IMR-90 (cell line): ENCODE measurements at regions not wholly inside any gene's neighbourhood (a gene's known extent, or its start where the extent isn't known, plus 50 kb on each side); places are given as distances from the start of the nearest gene placed in this dataset.

Experiments
- ATAC-seq: fragments of 200-7000 bp; cut with Tn5 transposase; 2 replicates; pipeline ENCODE4 v1.9.1; 2020; ENCODE audit warnings: low read depth, mild to moderate bottlenecking, moderate library complexity
- BruUV-seq: library from RNA; stranded (reverse); fragments of 400-500 nt; replicated peaks from 2 replicates; lab custom pipeline; 2021; lab: Mats Ljungman, UMichigan
- CTCF ChIA-PET: fragments of 300-600 bp; formaldehyde crosslinking; extraction: SDS; loops from one replicate; lab custom pipeline; 2021; ENCODE audit warnings: antibody characterized with exemption; lab: Yijun Ruan, JAX
- POLR2A ChIA-PET: fragments of 300-600 bp; sonication (Branson Sonifier 250); formaldehyde crosslinking; loops from one replicate; lab custom pipeline; 2022; ENCODE audit warnings: antibody characterized with exemption; ENCODE audit not compliant: unreplicated experiment; lab: Charles Lee
- DNase-seq: peaks from one replicate; pipeline ENCODE4 v3.0.0; 2013
- H2AFZ ChIP-seq: replicated peaks from 2 replicates; pipeline ENCODE3; 2013; ENCODE audit warnings: low read length, mild to moderate bottlenecking; ENCODE audit not compliant: poor library complexity
- H2AK5ac ChIP-seq: 2 replicates; pipeline ENCODE4 v1.6.1; 2013; ENCODE audit warnings: low read depth, low read length, inconsistent platforms
- H2AK9ac ChIP-seq: replicated peaks from 2 replicates; pipeline ENCODE3; 2013; ENCODE audit warnings: mild to moderate bottlenecking, low read depth, low read length, moderate library complexity; ENCODE audit not compliant: poor library complexity
- H2BK120ac ChIP-seq: 2 replicates; pipeline ENCODE4 v1.6.1; 2013; ENCODE audit warnings: low read depth, low read length, inconsistent platforms
- H2BK15ac ChIP-seq: 3 replicates; pipeline ENCODE4 v1.6.1; 2013; ENCODE audit warnings: low read depth, low read length, inconsistent platforms
- H2BK20ac ChIP-seq: 2 replicates; pipeline ENCODE4 v1.6.1; 2013; ENCODE audit warnings: low read depth, mild to moderate bottlenecking, inconsistent platforms, low read length, moderate library complexity
- H2BK5ac ChIP-seq: 2 replicates; pipeline ENCODE4 v1.6.1; 2013; ENCODE audit warnings: mild to moderate bottlenecking, low read depth, low read length, inconsistent platforms; ENCODE audit not compliant: poor library complexity, severe bottlenecking
- H3K14ac ChIP-seq: replicated peaks from 2 replicates; pipeline ENCODE4 v1.6.1; 2013; ENCODE audit warnings: low read depth, low read length, inconsistent platforms
- H3K18ac ChIP-seq: 2 replicates; pipeline ENCODE4 v1.6.1; 2013; ENCODE audit warnings: low read depth, low read length, control low read depth
- H3K23ac ChIP-seq: 2 replicates; pipeline ENCODE4 v1.6.1; 2013; ENCODE audit warnings: low read depth, low read length, inconsistent platforms
- H3K27ac ChIP-seq: 2 replicates; pipeline ENCODE4 v1.5.1; 2013; ENCODE audit warnings: mild to moderate bottlenecking, control low read depth, low read length; ENCODE audit not compliant: insufficient read depth
- H3K27me3 ChIP-seq: 2 replicates; pipeline ENCODE4 v1.6.1; 2013; ENCODE audit warnings: low read length; ENCODE audit not compliant: control insufficient read depth, insufficient read depth
- H3K36me3 ChIP-seq: 2 replicates; pipeline ENCODE4 v1.6.1; 2013; ENCODE audit warnings: low read length, mixed read lengths; ENCODE audit not compliant: control insufficient read depth, insufficient read depth
- H3K4ac ChIP-seq: 2 replicates; pipeline ENCODE4 v1.6.1; 2013; ENCODE audit warnings: low read depth, low read length, inconsistent platforms
- H3K4me1 ChIP-seq: 2 replicates; pipeline ENCODE4 v1.6.1; 2013; ENCODE audit warnings: low read length, mixed read lengths; ENCODE audit not compliant: control insufficient read depth, insufficient read depth
- H3K4me2 ChIP-seq: 2 replicates; pipeline ENCODE4 v1.6.1; 2013; ENCODE audit warnings: low read depth, mild to moderate bottlenecking, control low read depth, low read length, moderate library complexity
- H3K4me3 ChIP-seq: 2 replicates; pipeline ENCODE4 v1.5.1; 2013; ENCODE audit warnings: low read depth, mild to moderate bottlenecking, control low read depth, low read length, moderate library complexity; ENCODE audit not compliant: insufficient read depth
- H3K56ac ChIP-seq: 2 replicates; pipeline ENCODE4 v1.6.1; 2013; ENCODE audit warnings: low read length, inconsistent platforms; ENCODE audit not compliant: insufficient read depth; ENCODE audit errors: extremely low read depth
- H3K79me1 ChIP-seq, 2 experiments: 2 replicates each; pipeline ENCODE4 v1.6.1; 2013; ENCODE audit warnings: low read length in 2 of 2, inconsistent platforms in 1 of 2, low read depth in 1 of 2
- H3K9ac ChIP-seq: 2 replicates; pipeline ENCODE4 v1.6.1; 2013; ENCODE audit warnings: low read depth, low read length, control low read depth
- H3K9me1 ChIP-seq: 2 replicates; pipeline ENCODE4 v1.6.1; 2013; ENCODE audit warnings: low read length, inconsistent platforms; ENCODE audit not compliant: insufficient read depth
- H3K9me3 ChIP-seq: 2 replicates; pipeline ENCODE4 v1.6.1; 2013; ENCODE audit warnings: low read length; ENCODE audit not compliant: control insufficient read depth, insufficient read depth
- H4K20me1 ChIP-seq: 2 replicates; pipeline ENCODE4 v1.6.1; 2013; ENCODE audit warnings: low read length, inconsistent platforms; ENCODE audit not compliant: insufficient read depth
- H4K5ac ChIP-seq: 2 replicates; pipeline ENCODE4 v1.6.1; 2013; ENCODE audit warnings: mild to moderate bottlenecking, low read depth, low read length, control low read depth
- H4K8ac ChIP-seq, 2 experiments: 2 replicates each; pipeline ENCODE4 v1.6.1; 2013; ENCODE audit warnings: low read depth in 2 of 2, low read length in 2 of 2, control low read depth in 1 of 2, inconsistent platforms in 1 of 2
- H4K91ac ChIP-seq: 2 replicates; pipeline ENCODE4 v1.6.1; 2013; ENCODE audit warnings: low read depth, low read length, inconsistent platforms; ENCODE audit not compliant: insufficient read depth
- BHLHE40 ChIP-seq: fragments of 150-350 bp; IDR thresholded peaks from 2 replicates; pipeline ENCODE4 v1.6.1; 2016; ENCODE audit warnings: mild to moderate bottlenecking, low read depth, low read length
- CEBPB ChIP-seq: IDR thresholded peaks from 2 replicates; pipeline ENCODE4 v1.6.1; 2012; ENCODE audit warnings: low read depth, low read length, improper control_type of control experiment
- MXI1 ChIP-seq: IDR thresholded peaks from 2 replicates; pipeline ENCODE4 v1.6.1; 2012; ENCODE audit warnings: low read depth, mild to moderate bottlenecking, low read length, moderate library complexity, borderline replicate concordance
- NFE2L2 ChIP-seq: fragments of 150-350 bp; IDR thresholded peaks from 2 replicates; pipeline ENCODE4 v1.6.1; 2016; ENCODE audit warnings: low read depth, mild to moderate bottlenecking, low read length
- RAD21 ChIP-seq: IDR thresholded peaks from 2 replicates; pipeline ENCODE4 v1.6.1; 2012; ENCODE audit warnings: low read length, improper control_type of control experiment
- RCOR1 ChIP-seq: IDR thresholded peaks from 2 replicates; pipeline ENCODE4 v1.6.1; 2012; ENCODE audit warnings: mild to moderate bottlenecking, low read length, improper control_type of control experiment; ENCODE audit not compliant: insufficient replicate concordance
- SMC3 ChIP-seq: fragments of 150-350 bp; IDR thresholded peaks from 2 replicates; pipeline ENCODE4 v1.6.1; 2016; ENCODE audit warnings: low read depth, mild to moderate bottlenecking, antibody characterized with exemption, low read length, moderate library complexity
- WGBS, 2 experiments: methylation state at CpG; one replicate each; pipeline versions ENCODE4 v1.1.5 to v1.1.7; 2013; ENCODE audit warnings: missing lambda C conversion rate in 2 of 2; ENCODE audit not compliant: insufficient read length in 1 of 2; ENCODE audit errors: extremely low coverage in 2 of 2; 5-methylcytosine and 5-hydroxymethylcytosine counted together
- dilution Hi-C: fragments of 300-500 bp; cut with HindIII; formaldehyde crosslinking; loops from one replicate; pipeline ENCODE4 v1.14.3; 2018; ENCODE audit warnings: low sequenced_read_pairs; ENCODE audit not compliant: unreplicated experiment
- in situ Hi-C: fragments of 300-500 bp; cut with MboI; formaldehyde crosslinking; loops from 3 replicates; pipeline ENCODE4 v1.14.3; 2019; ENCODE audit warnings: low sequenced_read_pairs, inconsistent platforms, mixed read lengths
- intact Hi-C: fragments of 100-400 bp; cut with micrococcal nuclease; formaldehyde crosslinking; loops from 2 replicates; pipeline ENCODE4 v1.10.0; 2022
- TF ChIP-seq, protein P1 (sequence below): fragments of 150-350 bp; IDR thresholded peaks from 2 replicates; pipeline ENCODE4 v1.6.1; 2016; ENCODE audit warnings: low read depth, mild to moderate bottlenecking, low read length, moderate library complexity, borderline replicate concordance

DNA sequence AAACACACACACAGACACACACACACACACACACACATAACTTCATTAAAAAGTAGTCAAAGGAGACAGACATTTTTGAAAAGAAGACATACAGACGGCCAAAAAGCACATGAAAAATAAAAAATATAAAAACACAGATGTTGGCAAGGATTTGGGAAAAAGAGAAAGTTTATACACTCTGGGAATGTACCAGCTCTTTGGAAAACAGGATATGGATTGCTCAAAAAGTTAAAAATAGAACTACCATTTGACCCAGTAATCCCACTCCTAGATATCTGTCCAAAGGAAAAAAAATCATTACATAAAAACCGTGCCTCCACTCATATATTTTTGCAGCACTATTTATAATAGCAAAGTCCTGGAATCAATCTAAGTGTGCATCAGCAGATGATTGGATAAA, 128.4 kb upstream of the C21orf91 start:
- Histone ChIP-seq H2BK20ac (no peak overlapping the region), H3K9me1 (no peaks in the 10 kb centered on the region), H2AFZ (no peak overlapping the region), H2BK5ac (no peak overlapping the region), H3K4me2 (no peak overlapping the region), H2AK5ac (no peak overlapping the region), H3K36me3 (no peaks in the 10 kb centered on the region), H3K9me3 (no peaks in the 10 kb centered on the region), H4K20me1 (no peaks in the 10 kb centered on the region), H3K27me3 (no peaks in the 10 kb centered on the region), H3K23ac (no peak overlapping the region), H3K18ac (no peak overlapping the region), H3K4me1 (no peaks in the 10 kb centered on the region), H3K4ac (no peak overlapping the region), H3K79me1 (no peaks in the 10 kb centered on the region), H3K56ac (no peak overlapping the region), H2AK9ac (no peak overlapping the region), H3K14ac (no peak overlapping the region), H3K27ac (no peak overlapping the region), H3K9ac (no peak overlapping the region), H2BK120ac (no peak overlapping the region), H4K5ac (no peak overlapping the region), H2BK15ac (no peak overlapping the region), H4K8ac (no peak overlapping the region), H4K91ac (no peak overlapping the region), H3K4me3 (no peak overlapping the region)
- CTCF ChIA-PET = no interaction called here
- dilution Hi-C loops (no loop called here), intact Hi-C loops (no loop called here), in situ Hi-C loops (no loop called here)
- TF ChIP-seq CEBPB (no peak), BHLHE40 (no peak), RAD21 (no peak), SMC3 (no peak), RCOR1 (no peak), NFE2L2 (no peak), MXI1 (no peak)
- TF ChIP-seq, protein P1, sequence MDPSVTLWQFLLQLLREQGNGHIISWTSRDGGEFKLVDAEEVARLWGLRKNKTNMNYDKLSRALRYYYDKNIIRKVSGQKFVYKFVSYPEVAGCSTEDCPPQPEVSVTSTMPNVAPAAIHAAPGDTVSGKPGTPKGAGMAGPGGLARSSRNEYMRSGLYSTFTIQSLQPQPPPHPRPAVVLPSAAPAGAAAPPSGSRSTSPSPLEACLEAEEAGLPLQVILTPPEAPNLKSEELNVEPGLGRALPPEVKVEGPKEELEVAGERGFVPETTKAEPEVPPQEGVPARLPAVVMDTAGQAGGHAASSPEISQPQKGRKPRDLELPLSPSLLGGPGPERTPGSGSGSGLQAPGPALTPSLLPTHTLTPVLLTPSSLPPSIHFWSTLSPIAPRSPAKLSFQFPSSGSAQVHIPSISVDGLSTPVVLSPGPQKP = no peak
- no TSS peak for BruUV-seq
- no peak for DNase-seq
- POLR2A ChIA-PET = no interaction called here
- WGBS, 2 experiments = no CpG with 5 or more reads among the region's 2 CpGs
- ATAC-seq = no peak
